ENCODE measurements at regions not wholly inside any gene's neighbourhood (a gene's known extent, or its start where the extent isn't known, plus 50 kb on each side); places are given as distances from the start of the nearest gene placed in this dataset.

- no peak overlapping the region for H3K9ac ChIP-seq (ENCODE audit: extremely low read depth, insufficient read length, low read length)
- no peak for TF ChIP-seq CTCF (conservative IDR thresholded peaks at IDR 0.05)
- no peaks in the 10 kb centered on the region for H3K4me1 ChIP-seq (ENCODE audit: insufficient read depth, low read length)
- H2BK20ac ChIP-seq (ENCODE audit: low read depth, low read length, poor library complexity, severe bottlenecking): no peak overlapping the region
- no CpG with 5 or more reads among the region's 1 CpG for WGBS (ENCODE audit: extremely low coverage, insufficient read length, low lambda C conversion rate)
- H3K4me1 Mint-ChIP-seq: no peaks in the 10 kb centered on the region
- no peaks in the 10 kb centered on the region for H3K27me3 ChIP-seq (ENCODE audit: insufficient read depth, low read length)
- no peak overlapping the region for H4K8ac ChIP-seq (replicated peaks; ENCODE audit: insufficient read length, low read depth, low read length)
- H3K9me3 ChIP-seq (ENCODE audit: control insufficient read depth, low read depth, low read length): no peaks in the 10 kb centered on the region
- no peak overlapping the region for H2BK15ac ChIP-seq (ENCODE audit: low read depth, low read length)
- no peak overlapping the region for H3K4ac ChIP-seq (ENCODE audit: low read depth, low read length)
- no peak overlapping the region for H3K18ac ChIP-seq (ENCODE audit: insufficient read length, low read depth, low read length)
- H3K79me2 ChIP-seq (ENCODE audit: insufficient read depth, low read length): no peaks in the 10 kb centered on the region
- H2BK5ac ChIP-seq (ENCODE audit: insufficient read length, low read length): no peak overlapping the region
- no peak overlapping the region for H3K27ac ChIP-seq (ENCODE audit: insufficient read length, low read depth, low read length)
- peaks cover 0 to 6% of the 10 kb centered on the region in 2 experiments; a peak in 1 of 5 replicates for H3K9me3 Mint-ChIP-seq
- no peak for DNase-seq
- H3K23ac ChIP-seq (ENCODE audit: insufficient read length, low read depth, low read length): no peak overlapping the region
- no peak overlapping the region for H4K5ac ChIP-seq (ENCODE audit: insufficient read length, low read depth, low read length)
- H3K4me3 Mint-ChIP-seq: no peak overlapping the region
- no peak overlapping the region for H4K91ac ChIP-seq (ENCODE audit: insufficient read length, low read depth, low read length)
- H2BK12ac ChIP-seq (ENCODE audit: insufficient read length, low read depth, low read length): no peak overlapping the region
- H3K27ac Mint-ChIP-seq: no peak overlapping the region
- H3K56ac ChIP-seq (ENCODE audit: insufficient read length, low read depth, low read length): no peak overlapping the region
- H3K36me3 Mint-ChIP-seq (ENCODE audit: insufficient read depth in 1 of 3, low read depth in 3 of 3): peaks cover 0 to 6% (median 0%) of the 10 kb centered on the region in 3 experiments; a peak in 1 of 7 replicates
- no peak overlapping the region for H3K4me2 ChIP-seq (ENCODE audit: insufficient read depth, insufficient read length, low read length)
- H3K79me1 ChIP-seq (ENCODE audit: insufficient read depth, low read depth, low read length, poor library complexity, severe bottlenecking): no peaks in the 10 kb centered on the region
- no peaks in the 10 kb centered on the region for H4K20me1 ChIP-seq (ENCODE audit: control insufficient read depth, insufficient read depth, insufficient read length)
- no peaks in the 10 kb centered on the region for H3K23me2 ChIP-seq (ENCODE audit: insufficient read length, low read depth, low read length, poor library complexity, severe bottlenecking)
- H3K27me3 Mint-ChIP-seq (ENCODE audit: low read depth): no peaks in the 10 kb centered on the region; the same call in 1 of the 2 replicates
- H2AFZ ChIP-seq (ENCODE audit: low read length): no peak overlapping the region
- H3T11ph ChIP-seq (ENCODE audit: low read length): no peak overlapping the region
- H2AK5ac ChIP-seq (ENCODE audit: insufficient read length, low read length): no peak overlapping the region
- H2BK120ac ChIP-seq (ENCODE audit: low read depth, low read length, poor library complexity, severe bottlenecking): no peak overlapping the region
- H3K14ac ChIP-seq (ENCODE audit: insufficient read depth, low read length): no peak overlapping the region
These were observed 302.9 kb downstream of the BARHL2 start for GRCh38 chr1:90414201-90414600.
